AG04450 (cell line): ENCODE measurements at regions not wholly inside any gene's neighbourhood (a gene's known extent, or its start where the extent isn't known, plus 50 kb on each side); places are given as distances from the start of the nearest gene placed in this dataset.

Experiments used
- CTCF ChIA-PET: fragments of 300-600, 350-600 bp; formaldehyde crosslinking; extraction: SDS; loops from one replicate; lab custom pipeline; 2022; ENCODE audit warnings: antibody characterized with exemption, inconsistent platforms; lab: Charles Lee
- POLR2A ChIA-PET: fragments of 350-600 bp; formaldehyde crosslinking; extraction: SDS; loops from one replicate; lab custom pipeline; 2021; ENCODE audit warnings: antibody characterized with exemption, inconsistent platforms; lab: Yijun Ruan, JAX
- DNase-seq: peaks from one replicate; pipeline ENCODE4 v3.0.0-alpha.2; 2011; ENCODE audit warnings: low read depth, low spot score
- H3K27ac ChIP-seq: one replicate; pipeline ENCODE4 v1.5.1; 2012; ENCODE audit warnings: low read depth, low read length, control low read depth
- H3K27me3 ChIP-seq: one replicate; pipeline ENCODE4 v1.6.0; 2012; ENCODE audit warnings: low read length; ENCODE audit not compliant: control insufficient read depth, insufficient read depth
- H3K4me3 ChIP-seq: 2 replicates; pipeline ENCODE4 v1.5.1; 2011; ENCODE audit warnings: mild to moderate bottlenecking, low read depth, low read length, control low read depth
- H3K9me3 ChIP-seq: 2 replicates; pipeline ENCODE4 v1.5.1; 2012; ENCODE audit warnings: low read length; ENCODE audit not compliant: control insufficient read depth, insufficient read depth
- CTCF ChIP-seq: IDR thresholded peaks from 2 replicates; pipeline ENCODE4 v1.5.1; 2011; ENCODE audit warnings: low read depth, low read length, control low read depth, inconsistent platforms

GRCh38 chr16:56019274-56019673 is 144.1 kb upstream of the CES5A start:
- no peak overlapping the region for H3K4me3 ChIP-seq
- no peaks in the 10 kb centered on the region for H3K9me3 ChIP-seq
- TF ChIP-seq CTCF: no peak
- ChIA-PET CTCF (no interaction called here), POLR2A (no interaction called here)
- H3K27ac ChIP-seq: no peak overlapping the region
- no peak for DNase-seq
- H3K27me3 ChIP-seq: no peaks in the 10 kb centered on the region

- Histone ChIP-seq H3K4me3 (no peak overlapping the region), H3K9me3 (no peaks in the 10 kb centered on the region), H3K27me3 (no peaks in the 10 kb centered on the region), H3K27ac (no peak overlapping the region)
- POLR2A ChIA-PET: no interaction called here
- CTCF ChIA-PET: no interaction called here
- no peak for DNase-seq
- TF ChIP-seq CTCF: no peak
Measured at GRCh38 chr16:56013962-56014552, 138.9 kb upstream of the CES5A start.

GRCh38 chr16:56012482-56012811 is 137.3 kb upstream of the CES5A start:
- H3K4me3 ChIP-seq: no peak overlapping the region
- no peaks in the 10 kb centered on the region for H3K27me3 ChIP-seq
- CTCF ChIA-PET: no interaction called here
- no peak overlapping the region for H3K27ac ChIP-seq
- DNase-seq: no peak
- TF ChIP-seq CTCF: no peak
- no peaks in the 10 kb centered on the region for H3K9me3 ChIP-seq
- POLR2A ChIA-PET: no interaction called here

- H3K27me3 ChIP-seq: no peaks in the 10 kb centered on the region
- H3K27ac ChIP-seq: no peak overlapping the region
- no peak for DNase-seq
- no peaks in the 10 kb centered on the region for H3K9me3 ChIP-seq
- POLR2A ChIA-PET: no interaction called here
- no peak for TF ChIP-seq CTCF
- CTCF ChIA-PET: no interaction called here
- no peak overlapping the region for H3K4me3 ChIP-seq
Measured at GRCh38 chr16:56011808-56012481, 136.8 kb upstream of the CES5A start.

GRCh38 chr16:56005958-56006357 is 130.8 kb upstream of the CES5A start:
- CTCF ChIA-PET: no interaction called here
- POLR2A ChIA-PET: no interaction called here
- Histone ChIP-seq H3K27ac (no peak overlapping the region), H3K9me3 (no peaks in the 10 kb centered on the region), H3K27me3 (no peaks in the 10 kb centered on the region), H3K4me3 (no peak overlapping the region)
- no peak for DNase-seq
- TF ChIP-seq CTCF: no peak
